Urinary bladder (tissue), 3 donors: ENCODE measurements at regions not wholly inside any gene's neighbourhood (a gene's known extent, or its start where the extent isn't known, plus 50 kb on each side); places are given as distances from the start of the nearest gene placed in this dataset.

Experiments used
- DNase-seq: peaks from one replicate; pipeline ENCODE4 v3.0.0-alpha.2; 2015; ENCODE audit errors: extremely low spot score
- H3K27ac ChIP-seq: one replicate; pipeline ENCODE4 v1.5.1; 2013; ENCODE audit warnings: low read depth, mild to moderate bottlenecking, moderate library complexity
- H3K36me3 ChIP-seq: one replicate; pipeline ENCODE4 v1.6.1; 2013; ENCODE audit warnings: mild to moderate bottlenecking, moderate library complexity; ENCODE audit not compliant: insufficient read depth
- H3K4me1 ChIP-seq: one replicate; pipeline ENCODE4 v1.6.1; 2013; ENCODE audit warnings: mild to moderate bottlenecking, moderate library complexity; ENCODE audit not compliant: insufficient read depth
- H3K4me3 ChIP-seq: one replicate; pipeline ENCODE4 v1.5.1; 2013; ENCODE audit warnings: low read depth, low read length
- WGBS: extraction: QIAGEN DNeasy Blood & Tissue Kit; methylation state at CpG from one replicate; pipeline ENCODE4 v1.1.7; 2013; 5-methylcytosine and 5-hydroxymethylcytosine counted together
- donor health status: healthy with polysubstance abuse.
- donor health status: healthy.

- no peaks in the 10 kb centered on the region for H3K36me3 ChIP-seq
- no peak overlapping the region for H3K4me3 ChIP-seq
- DNase-seq, result no peak
- peak overlapping the region; percentile 16 for H3K27ac ChIP-seq
- WGBS, result 55% methylated on average over 5 of the region's 5 CpGs
- peaks cover 1% of the 10 kb centered on the region for H3K4me1 ChIP-seq
Observed at GRCh38 chr6:139534472-139535115, 160.1 kb upstream of the CITED2 start.

- Histone ChIP-seq H3K36me3 (no peaks in the 10 kb centered on the region), H3K4me1 (peaks cover 1% of the 10 kb centered on the region), H3K4me3 (no peak overlapping the region), H3K27ac (no peak overlapping the region)
- WGBS, result 63% methylated on average over 11 of the region's 11 CpGs
- DNase-seq, result no peak
Observed at GRCh38 chr6:139533573-139534471, 159.4 kb upstream of the CITED2 start.

- WGBS, result 91% methylated on average over 4 of the region's 4 CpGs
- no peaks in the 10 kb centered on the region for H3K36me3 ChIP-seq
- peaks cover 1% of the 10 kb centered on the region for H3K4me1 ChIP-seq
- no peak overlapping the region for H3K4me3 ChIP-seq
- no peak for DNase-seq
- no peak overlapping the region for H3K27ac ChIP-seq
Observed at GRCh38 chr6:139533171-139533570, 158.7 kb upstream of the CITED2 start.

- Histone ChIP-seq H3K36me3 (no peaks in the 10 kb centered on the region), H3K4me1 (peaks cover 1% of the 10 kb centered on the region), H3K4me3 (no peak overlapping the region), H3K27ac (peak overlapping the region; percentile 10)
- no peak for DNase-seq
- WGBS, result 83% methylated on average over 8 of the region's 8 CpGs
Observed at GRCh38 chr6:139531148-139532115, 157.0 kb upstream of the CITED2 start.

- Histone ChIP-seq H3K4me3 (no peak overlapping the region), H3K36me3 (no peaks in the 10 kb centered on the region), H3K27ac (no peak overlapping the region), H3K4me1 (peaks cover 1% of the 10 kb centered on the region)
- 86% methylated on average over 7 of the region's 7 CpGs for WGBS
- DNase-seq, result no peak
Observed at GRCh38 chr6:139530561-139530960, 156.1 kb upstream of the CITED2 start.

GRCh38 chr6:139529420-139529819, 155.0 kb upstream of the CITED2 start:
- H3K4me3 ChIP-seq, result no peak overlapping the region
- no peak overlapping the region for H3K27ac ChIP-seq
- peaks cover under 1% of the 10 kb centered on the region for H3K4me1 ChIP-seq
- no peaks in the 10 kb centered on the region for H3K36me3 ChIP-seq
- DNase-seq, result no peak
- WGBS, result 96% methylated on average over 1 of the region's 1 CpG

- WGBS, result 88% methylated on average over 2 of the region's 2 CpGs
Observed at GRCh38 chr6:139528471-139528870, 154.0 kb upstream of the CITED2 start.

GRCh38 chr6:139525415-139525814, 151.0 kb upstream of the CITED2 start:
- Histone ChIP-seq H3K27ac (no peak overlapping the region), H3K4me1 (no peaks in the 10 kb centered on the region), H3K36me3 (no peaks in the 10 kb centered on the region), H3K4me3 (no peak overlapping the region)
- WGBS, result 80% methylated on average over 2 of the region's 2 CpGs
- no peak for DNase-seq

More at GRCh38 chr6:139528471-139528870, 154.0 kb upstream of the CITED2 start:
- no peak overlapping the region for H3K27ac ChIP-seq
- H3K4me3 ChIP-seq, result no peak overlapping the region
- H3K4me1 ChIP-seq, result no peaks in the 10 kb centered on the region
- DNase-seq, result no peak
- no peaks in the 10 kb centered on the region for H3K36me3 ChIP-seq

GRCh38 chr6:139523986-139524385, 149.5 kb upstream of the CITED2 start:
- Histone ChIP-seq H3K4me3 (no peak overlapping the region), H3K27ac (no peak overlapping the region), H3K36me3 (no peaks in the 10 kb centered on the region), H3K4me1 (no peaks in the 10 kb centered on the region)
- DNase-seq, result no peak
- 72% methylated on average over 2 of the region's 2 CpGs for WGBS

- DNase-seq, result no peak
- H3K4me1 ChIP-seq, result no peaks in the 10 kb centered on the region
- 77% methylated on average over 3 of the region's 3 CpGs for WGBS
- H3K36me3 ChIP-seq, result no peaks in the 10 kb centered on the region
- no peak overlapping the region for H3K27ac ChIP-seq
- H3K4me3 ChIP-seq, result no peak overlapping the region
Observed at GRCh38 chr6:139522511-139523220, 148.2 kb upstream of the CITED2 start.

- Histone ChIP-seq H3K4me3 (no peak overlapping the region), H3K4me1 (no peaks in the 10 kb centered on the region), H3K27ac (no peak overlapping the region), H3K36me3 (no peaks in the 10 kb centered on the region)
- 95% methylated on average over 3 of the region's 3 CpGs for WGBS
- DNase-seq, result no peak
Observed at GRCh38 chr6:139521338-139521737, 146.9 kb upstream of the CITED2 start.

GRCh38 chr6:139520321-139520768, 145.9 kb upstream of the CITED2 start:
- no peaks in the 10 kb centered on the region for H3K4me1 ChIP-seq
- WGBS, result 86% methylated on average over 3 of the region's 3 CpGs
- H3K4me3 ChIP-seq, result no peak overlapping the region
- no peaks in the 10 kb centered on the region for H3K36me3 ChIP-seq
- DNase-seq, result no peak
- H3K27ac ChIP-seq, result no peak overlapping the region

GRCh38 chr6:139519571-139520031, 145.2 kb upstream of the CITED2 start:
- H3K4me3 ChIP-seq, result no peak overlapping the region
- 94% methylated on average over 5 of the region's 5 CpGs for WGBS
- no peaks in the 10 kb centered on the region for H3K4me1 ChIP-seq
- no peak overlapping the region for H3K27ac ChIP-seq
- H3K36me3 ChIP-seq, result no peaks in the 10 kb centered on the region
- no peak for DNase-seq
